Stimulated activated CD8-positive, alpha-beta memory T cell treated with anti-CD3 and anti-CD28 coated beads, Interleukin-4, amount 100 ng/mL, for 48 hours (primary cell): ENCODE measurements at regions not wholly inside any gene's neighbourhood (a gene's known extent, or its start where the extent isn't known, plus 50 kb on each side); places are given as distances from the start of the nearest gene placed in this dataset.

Experiments used
- DNase-seq: peaks from one replicate; pipeline ENCODE4 v3.0.0-alpha.2; 2020

DNA sequence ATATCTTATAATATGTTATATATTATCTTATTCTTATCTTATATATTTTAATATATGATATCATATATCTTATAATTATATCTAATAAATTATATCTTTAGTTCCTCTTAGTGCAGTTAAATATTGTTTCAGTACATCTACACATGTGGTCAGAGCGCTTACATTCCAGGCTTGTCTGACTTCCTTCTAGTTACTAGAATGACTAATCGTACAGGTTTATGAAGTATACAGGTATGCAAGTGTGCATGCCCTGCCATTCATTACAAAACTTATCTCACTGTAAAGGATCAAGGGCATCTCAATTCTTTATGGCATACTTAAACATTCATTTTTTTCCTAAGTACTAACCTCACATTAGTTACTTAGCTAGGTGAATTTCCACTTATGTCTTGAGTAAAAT lies 1278.0 kb upstream of the MAP3K7 start:
- no peak for DNase-seq

DNA sequence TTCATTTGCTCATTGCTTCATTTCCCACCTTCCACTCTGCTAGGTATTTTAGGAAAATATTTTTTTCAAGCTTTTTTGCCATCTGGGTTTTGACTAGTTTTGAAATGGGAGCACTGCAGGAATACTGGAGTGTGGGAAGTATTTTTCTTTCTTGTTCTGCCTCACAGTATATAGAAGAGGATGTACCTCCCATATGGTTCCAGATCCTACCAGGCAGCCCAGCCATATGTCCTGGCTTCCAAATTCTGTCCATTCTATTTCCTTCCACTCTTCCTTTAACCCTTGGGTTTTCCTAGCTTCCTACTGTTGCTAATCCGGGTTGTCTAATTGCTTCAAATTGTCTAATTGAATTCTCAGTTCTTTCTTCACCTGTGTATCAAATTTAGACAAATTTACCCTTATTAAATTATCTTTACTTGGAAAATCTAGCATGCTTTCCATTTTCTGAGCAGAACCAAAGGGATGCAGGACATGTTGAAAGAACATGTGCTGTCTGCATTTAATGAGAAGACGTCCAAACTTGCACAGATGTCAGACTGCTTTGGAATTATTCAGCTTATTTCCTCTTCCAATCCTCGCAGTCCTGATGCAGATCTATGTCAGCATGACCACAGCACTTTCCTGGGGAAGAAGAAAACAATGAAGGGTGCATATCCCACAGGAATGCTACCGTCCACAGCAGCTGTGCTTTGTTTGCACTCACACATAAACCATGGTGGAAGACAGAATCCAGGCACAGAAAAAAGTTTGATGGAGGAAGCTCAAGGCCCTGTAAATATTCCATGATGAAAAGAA lies 1273.9 kb upstream of the MAP3K7 start:
- DNase-seq, result no peak

DNA sequence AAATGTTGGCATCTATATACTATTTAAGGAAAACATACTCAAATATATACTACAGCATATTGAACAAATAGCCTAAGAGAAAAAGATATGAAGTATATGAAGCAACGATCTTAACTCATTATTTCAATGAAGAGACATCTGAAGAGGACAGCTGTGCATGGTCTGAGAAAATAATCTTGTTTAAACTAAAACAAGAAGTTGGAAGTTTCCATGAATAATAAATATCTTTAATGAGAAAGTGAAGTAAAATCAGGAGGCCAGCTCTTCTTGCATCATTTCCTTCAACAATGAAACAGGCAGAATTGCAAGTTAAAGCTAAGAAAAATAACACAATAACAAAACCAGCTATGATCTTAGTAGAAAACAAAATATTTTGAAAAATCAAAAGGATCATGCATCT lies 1265.4 kb upstream of the MAP3K7 start:
- DNase-seq, result no peak

DNA sequence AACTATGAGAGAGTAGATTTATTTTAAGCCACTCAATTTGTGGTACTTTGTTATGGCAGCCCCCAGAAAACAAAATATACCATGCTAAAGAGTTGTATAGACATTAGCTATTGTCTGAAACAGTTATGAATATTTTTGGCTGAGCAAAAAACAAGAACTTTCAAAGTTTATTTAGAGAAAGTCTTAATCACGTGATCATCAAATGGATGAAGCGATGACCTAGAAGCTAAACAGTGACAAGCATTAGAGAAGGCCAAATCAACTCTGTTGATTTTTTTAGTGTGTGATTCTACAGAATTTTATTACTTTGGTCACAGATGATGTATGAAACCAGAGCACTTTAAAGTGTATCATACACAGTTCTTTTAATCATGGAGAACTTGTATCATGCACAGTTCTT lies 1247.9 kb upstream of the MAP3K7 start:
- no peak for DNase-seq

DNA sequence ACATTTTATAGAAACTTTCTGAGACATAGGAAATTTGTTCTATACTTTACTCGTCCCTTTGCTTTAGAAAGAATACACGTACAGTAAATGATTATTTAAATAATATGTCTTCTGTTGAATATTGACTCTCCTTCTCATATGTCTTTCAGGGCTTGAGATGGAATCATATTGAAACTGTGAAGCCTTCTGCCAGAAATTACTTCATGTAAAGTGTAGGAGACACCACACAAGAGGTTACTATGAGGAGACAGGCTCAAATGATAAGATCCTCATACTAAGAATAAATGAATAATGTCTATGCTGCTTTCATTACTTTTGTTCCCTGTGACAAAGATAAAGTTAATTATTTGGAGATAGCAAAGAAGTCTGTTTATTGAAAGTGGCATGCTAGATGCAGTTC lies 1240.3 kb upstream of the MAP3K7 start:
- DNase-seq, result no peak

DNA sequence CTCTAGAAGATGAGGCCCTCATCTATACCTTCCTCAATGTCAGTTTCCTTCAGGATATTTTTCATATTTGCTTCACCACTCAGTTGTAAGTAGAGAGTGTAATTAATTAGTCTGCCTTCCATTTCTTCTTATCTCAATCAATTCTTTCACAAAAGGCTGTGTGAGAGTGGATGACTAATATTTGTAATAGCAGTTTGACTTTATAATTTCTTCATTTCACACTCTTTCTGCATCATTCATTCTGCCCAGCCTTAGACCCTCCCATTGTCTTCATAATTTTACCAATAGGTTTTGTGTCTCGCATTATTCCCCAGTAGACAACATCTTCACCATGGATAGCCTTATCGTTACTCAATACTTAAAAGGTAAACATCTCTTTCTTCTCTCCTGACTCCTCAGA lies 1239.3 kb upstream of the MAP3K7 start:
- no peak for DNase-seq

DNA sequence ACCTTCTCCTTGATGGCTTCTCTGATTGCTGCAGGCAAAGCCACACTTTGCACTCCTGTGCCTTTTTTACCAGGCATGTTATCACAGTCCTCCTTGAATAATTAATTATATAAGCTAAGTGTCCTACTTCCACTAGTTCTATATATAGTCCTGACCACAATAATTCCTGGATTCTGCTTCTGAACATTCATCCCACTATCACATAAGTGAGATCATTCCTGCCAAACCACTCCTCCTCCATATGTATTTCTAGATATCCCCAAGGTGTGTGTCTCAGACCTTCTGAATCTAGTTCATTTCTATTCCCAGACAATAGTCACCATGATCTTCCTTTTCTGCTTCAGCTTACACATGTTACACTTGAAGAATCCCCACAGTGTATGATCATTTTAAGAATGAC lies 1237.5 kb upstream of the MAP3K7 start:
- DNase-seq, result no peak

DNA sequence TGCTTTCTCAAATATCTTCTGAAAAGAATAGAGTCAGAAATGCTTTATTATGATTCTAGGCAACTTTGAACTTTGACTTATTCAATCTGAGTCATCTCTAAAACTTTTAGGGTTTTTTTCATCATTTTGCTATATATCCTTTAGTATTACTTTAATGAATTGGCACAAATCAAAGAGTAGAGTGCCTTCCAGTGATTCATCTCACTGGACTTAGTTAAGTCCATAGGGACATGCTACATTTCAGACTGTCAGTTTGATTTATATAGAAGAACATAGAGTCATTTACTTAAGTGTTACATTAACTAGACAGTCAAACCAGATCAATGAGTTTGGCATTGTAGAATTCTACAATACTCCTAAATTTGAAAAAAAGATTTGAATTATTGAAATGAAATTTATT lies 1235.7 kb upstream of the MAP3K7 start:
- no peak for DNase-seq

DNA sequence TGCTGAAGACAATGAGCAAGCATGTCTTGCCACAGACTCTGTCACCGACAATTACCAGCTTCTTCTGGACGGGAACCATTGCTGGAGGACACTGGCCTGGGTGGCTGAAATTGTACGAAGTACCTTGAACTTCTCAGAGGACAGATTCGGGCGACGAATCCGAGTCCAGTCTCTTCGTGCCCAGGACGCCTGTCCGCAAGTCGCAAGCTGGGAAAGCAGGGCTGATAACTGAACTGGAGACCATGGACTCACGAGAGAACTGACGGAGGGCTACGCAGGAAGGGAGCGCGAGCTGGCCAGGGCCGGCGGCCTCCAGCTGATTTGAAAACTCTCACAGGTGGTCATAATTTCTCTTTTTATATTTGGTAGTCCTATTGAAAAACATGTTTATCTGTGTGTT lies 1229.5 kb upstream of the MAP3K7 start:
- no peak for DNase-seq

DNA sequence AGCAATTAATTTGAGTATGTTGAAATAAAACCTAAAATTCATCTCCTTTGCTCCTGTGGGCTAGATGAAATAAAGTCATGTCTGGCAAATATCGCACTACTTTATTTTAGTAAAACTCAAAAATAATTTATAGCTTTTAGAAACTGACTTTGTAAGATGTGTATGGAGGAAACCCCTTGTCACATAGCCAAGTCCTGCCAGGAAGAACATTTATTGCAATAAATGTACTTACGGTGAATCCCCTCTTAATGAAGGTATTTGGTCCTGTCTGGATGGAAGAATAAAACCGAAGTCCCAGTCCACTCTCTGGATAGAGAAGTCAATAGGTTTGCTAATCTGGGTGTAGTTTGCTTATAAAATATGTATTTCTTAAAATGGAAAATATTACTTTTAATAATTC lies 1226.8 kb upstream of the MAP3K7 start:
- DNase-seq, result no peak

DNA sequence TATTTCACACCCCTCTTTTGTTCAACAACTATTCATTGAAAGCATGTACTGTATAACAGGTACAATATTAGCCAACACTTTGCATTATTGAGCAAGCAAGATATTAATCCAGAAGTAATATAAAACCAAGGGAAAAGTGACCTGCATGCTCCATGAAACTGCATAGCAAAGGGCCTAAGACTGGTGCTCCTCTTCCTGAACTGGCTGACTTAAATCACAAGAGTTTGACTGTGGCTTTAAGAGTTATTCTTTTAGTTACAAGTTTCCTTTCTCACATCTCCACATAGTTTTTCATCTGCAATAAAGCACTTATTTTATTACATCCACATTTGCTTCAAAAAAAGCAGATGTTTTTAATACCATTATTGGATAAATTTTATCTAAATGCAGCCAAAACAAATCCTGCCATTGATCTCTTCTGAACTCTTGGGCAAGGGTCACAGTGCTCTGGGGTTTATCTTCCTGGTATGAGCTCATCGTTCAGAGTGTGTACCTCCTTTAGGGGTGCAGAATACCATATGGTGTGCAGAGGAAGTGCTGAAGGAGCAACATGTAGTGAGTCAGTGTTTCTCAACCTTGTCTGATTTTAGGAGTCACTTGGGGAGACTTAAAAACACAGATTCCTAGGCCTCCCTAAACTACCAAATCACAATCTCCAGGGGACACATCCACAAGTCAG lies 1225.9 kb upstream of the MAP3K7 start:
- DNase-seq, result no peak

DNA sequence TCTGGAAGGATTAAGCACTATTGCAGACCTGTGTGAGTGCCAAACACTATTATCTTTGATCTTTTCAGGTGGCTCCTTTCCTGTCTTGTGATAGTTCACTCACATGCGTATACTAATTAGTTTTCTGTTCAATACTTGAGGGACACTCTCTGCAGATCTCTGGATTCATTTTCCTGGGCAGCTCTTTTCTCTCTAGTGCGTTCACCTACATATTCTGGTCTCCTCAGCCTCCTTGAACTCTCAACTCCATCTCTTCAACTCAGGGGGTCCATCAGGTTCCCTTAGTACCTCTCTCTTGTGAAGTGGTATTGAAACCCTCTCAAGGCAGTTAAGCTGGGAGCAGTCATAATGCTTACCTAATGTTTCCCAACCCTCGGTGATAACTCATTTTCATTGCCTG lies 1218.1 kb upstream of the MAP3K7 start:
- DNase-seq, result no peak

DNA sequence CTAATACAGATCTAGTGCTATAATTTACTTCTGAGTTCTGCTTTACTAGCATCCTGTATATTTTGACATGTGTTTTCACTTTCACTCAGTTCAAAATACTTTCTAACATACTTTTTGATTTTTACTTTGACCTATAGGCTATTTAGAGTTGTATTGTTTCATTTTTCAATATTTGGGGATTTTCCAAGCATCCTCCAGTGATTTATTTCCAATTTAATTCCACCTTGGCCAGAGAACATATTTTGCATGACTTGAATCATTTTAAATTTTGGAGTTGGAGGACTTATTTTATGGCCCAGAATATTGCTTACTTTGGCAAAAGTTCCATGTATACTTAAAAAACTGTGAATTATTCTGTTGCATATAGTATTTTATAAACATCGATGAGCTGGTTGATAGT lies 1215.6 kb upstream of the MAP3K7 start:
- no peak for DNase-seq

DNA sequence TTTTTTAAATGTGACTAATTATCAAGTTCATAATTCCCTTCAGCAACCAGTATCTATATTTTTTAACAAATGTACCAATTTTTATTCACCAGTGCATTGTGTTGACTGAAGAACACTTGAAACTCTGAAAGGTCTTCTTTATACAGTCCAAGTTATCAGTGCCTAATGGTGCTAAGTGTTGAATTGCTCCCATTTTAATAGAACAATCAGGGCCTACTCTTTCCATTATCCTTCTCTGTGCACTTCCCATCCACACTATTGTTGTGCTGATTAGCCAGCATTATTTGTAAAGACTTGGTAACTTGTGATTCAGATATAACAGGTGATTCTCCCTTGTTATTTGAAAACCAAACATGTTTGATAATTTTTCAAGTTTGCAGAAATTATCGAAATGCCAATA lies 1209.7 kb upstream of the MAP3K7 start:
- DNase-seq, result no peak

DNA sequence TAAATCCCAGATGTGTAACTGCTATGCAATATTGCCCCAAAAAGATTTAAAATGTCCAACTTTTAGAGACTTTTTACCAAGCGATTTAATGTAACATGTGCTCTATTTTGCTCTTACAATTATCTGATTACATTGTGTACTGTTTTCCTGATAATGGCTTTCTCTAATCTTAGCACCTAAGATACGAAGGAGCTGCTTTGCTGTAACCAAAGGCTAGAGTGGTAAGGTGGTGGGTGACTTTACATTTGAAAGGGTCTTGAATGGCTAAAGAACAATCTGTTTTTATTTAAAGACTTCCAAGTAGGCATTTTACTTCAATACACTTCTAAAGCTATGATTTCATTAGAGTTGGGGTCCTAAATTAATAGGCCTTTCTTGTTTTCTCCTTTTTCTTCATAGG lies 1201.6 kb upstream of the MAP3K7 start:
- DNase-seq, result no peak

DNA sequence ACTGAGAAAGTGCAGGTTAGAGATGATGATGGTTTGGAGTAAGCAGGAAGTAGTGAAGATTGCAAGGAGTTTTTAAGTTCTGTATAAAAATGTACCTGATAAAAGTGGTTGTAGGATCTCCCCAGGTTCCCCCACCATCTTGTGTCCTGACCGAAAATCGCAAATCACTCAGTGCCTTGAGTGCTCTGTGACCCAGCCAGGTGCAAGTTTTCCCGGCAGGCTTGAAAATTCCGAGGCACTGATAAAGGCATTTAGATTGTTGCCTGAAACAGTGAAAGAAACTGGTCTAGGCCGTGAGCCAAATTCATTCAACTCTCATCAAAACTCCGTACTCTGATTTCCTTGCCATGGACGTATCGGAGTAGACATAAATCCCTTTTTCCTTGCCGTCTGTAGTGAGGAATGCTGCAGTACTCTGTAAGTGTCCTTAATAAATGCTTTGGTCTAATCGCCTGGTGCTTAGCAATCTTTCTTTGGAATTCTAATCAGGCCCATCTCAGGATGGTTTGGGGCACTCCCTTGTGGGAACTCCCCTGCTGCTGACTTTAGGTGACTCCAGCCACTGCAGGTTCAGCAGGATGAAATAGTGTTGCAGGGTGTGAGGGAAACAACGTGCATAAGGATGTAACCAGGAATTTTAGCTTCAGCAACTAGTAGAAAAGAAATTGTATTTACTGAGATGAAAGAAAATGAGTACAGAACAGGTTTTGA lies 1199.8 kb upstream of the MAP3K7 start:
- DNase-seq, result no peak

DNA sequence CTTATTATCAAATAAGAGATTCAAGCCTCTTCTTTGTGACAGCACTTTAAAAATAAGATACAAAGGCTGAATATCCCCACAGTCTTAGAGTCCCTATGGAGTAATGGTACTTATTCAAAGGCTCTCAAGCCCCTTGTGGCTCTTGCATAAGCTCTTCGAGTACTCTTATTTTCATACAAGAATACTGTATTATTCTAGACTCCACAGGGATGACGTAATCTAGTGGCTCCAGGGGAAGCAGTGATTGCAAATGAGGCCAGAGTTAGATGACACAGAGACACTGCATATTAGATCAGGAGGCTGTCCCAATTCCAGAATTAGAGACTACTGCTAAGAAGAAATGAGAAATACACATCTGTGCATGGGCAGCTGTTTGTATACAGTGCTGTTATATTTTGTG lies 1195.9 kb upstream of the MAP3K7 start:
- DNase-seq, result no peak

DNA sequence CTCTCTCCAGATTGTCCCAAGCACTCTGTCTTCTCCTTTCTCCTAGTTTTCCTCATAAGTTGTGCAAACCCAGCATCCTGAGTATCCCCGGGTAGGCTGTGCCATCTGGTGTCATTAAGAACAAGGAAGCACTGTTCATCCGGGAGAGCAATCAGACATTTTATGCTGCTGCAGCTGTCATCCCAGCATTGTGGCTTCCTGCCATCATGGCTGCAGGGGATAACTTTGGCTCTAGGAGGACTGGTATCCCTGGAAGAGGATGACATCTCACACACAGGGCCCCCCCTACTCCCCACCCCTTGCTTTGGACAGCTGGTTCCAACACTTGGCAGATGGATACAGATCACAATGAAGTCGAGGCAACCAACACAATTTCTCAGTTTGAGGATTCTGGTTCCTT lies 1195.1 kb upstream of the MAP3K7 start:
- DNase-seq, result no peak

DNA sequence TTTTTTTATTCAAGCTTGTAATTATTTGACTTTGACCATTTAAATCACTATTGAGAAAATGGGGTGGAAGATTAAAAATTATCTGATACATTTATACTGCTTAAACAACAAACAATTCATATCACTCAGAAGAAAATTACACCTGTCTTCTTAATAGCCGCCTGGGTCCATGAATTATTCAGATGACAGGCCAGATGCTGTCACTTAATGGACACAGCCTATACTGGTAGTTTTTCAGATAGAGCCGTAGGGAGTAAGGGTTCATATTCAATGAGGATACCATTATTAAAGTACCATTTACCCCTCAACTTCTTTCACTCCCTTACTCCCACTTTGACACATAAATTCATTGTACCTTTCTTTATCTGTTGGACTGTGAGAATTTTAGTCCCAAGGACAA lies 1193.4 kb upstream of the MAP3K7 start:
- DNase-seq, result no peak

DNA sequence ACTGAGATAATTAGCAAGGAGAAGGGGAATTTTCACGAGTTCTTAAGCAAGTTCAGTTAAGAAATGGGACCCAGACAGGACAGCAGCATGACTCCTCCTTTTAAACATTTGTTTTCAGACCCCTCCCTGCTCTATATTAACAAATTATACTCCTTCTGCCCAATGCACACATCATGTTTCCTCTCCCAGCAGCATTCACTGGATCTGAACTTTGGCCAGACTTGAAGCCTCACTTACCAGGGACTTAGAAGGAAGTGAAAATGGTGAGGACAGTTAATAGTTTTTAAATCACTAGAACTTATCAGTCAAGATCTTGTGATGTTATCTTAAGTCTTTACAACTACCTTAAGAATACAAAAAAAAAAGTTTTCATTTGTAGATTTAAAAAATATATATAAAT lies 1174.7 kb upstream of the MAP3K7 start:
- DNase-seq, result no peak

DNA sequence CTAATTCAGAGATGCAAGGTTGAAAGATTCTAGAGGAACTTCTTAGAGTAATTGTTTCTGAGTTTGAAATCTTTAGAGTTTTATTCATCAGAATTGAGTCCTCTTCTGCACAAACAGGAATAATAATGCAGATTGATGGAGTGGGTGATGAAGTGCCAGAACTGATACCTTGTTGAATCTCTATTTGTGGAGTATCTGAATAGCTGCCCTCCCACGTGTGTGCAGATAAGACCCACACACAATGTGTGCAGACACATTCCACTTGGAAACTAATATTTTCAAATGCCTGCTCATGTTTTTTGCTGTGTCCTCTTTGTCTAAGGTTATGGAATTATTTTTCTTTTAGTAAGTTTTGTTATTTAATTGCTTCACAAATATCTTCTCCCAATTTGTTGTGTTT lies 1167.8 kb upstream of the MAP3K7 start:
- DNase-seq, result no peak

DNA sequence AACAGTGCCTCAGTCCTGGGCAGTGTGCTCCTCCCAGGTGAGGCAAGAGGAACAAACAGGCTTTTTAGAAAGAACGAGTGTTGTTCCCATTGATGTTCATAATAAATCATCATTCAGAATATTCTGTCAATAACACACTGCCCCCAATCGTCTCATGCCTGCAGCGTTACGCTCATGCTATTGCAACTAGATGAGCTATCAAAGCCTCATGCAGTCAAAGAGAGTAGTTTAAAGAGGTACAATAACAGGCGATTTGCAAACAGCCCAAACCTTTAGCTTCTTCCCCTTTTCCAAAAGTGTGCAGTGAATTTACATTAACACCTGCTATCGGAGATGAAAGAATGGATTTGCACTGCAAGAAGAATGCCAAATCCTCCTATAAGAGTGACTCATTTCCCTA lies 1164.7 kb upstream of the MAP3K7 start:
- no peak for DNase-seq

DNA sequence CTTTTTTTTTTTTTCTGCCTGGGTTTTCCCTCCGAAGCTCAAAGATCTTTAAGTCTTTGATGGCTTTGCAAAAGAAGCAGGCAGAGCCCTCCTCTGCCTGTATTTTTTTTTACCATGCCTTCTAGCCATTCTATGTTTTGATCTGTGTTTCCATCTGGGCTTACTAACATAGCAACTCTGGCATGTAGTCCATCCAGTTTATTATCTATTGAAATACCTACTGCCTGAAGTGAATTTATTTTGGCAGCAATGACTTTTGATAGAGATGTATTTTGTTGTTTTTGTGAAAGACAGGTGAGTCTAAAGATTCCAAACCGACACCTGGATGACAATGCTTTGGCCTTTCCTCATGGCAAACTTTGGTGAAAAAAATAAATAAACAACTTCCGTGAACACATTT lies 1157.7 kb upstream of the MAP3K7 start:
- no peak for DNase-seq

DNA sequence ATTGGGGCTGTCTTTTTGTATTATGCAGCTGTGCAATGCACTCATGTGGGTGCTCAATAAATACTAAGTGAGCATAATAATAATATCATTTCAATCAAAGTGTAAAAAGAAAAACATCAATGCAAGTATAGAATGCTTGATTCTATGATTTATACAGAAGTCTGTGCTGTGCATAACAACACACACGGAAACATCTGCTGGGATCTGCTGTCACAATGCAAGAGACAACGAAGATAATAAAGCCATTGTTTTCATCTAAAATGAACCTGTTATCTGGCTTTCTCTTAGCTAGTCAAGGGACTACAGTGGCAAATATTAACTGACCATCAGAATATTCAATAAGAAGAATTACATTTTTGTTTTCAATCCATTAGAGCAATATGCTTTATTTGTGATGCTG lies 1156.9 kb upstream of the MAP3K7 start:
- DNase-seq, result no peak
